Cardiac fibroblast (primary cell): ENCODE measurements at regions not wholly inside any gene's neighbourhood (a gene's known extent, or its start where the extent isn't known, plus 50 kb on each side); places are given as distances from the start of the nearest gene placed in this dataset.
"Not testable (repeated sequence)": the region's sequence is repeated elsewhere in the genome, so short reads cannot be mapped to it uniquely, and the experiment has no call there.

Source experiments
- DNase-seq, 2 donors: peaks; one replicate each; pipeline versions ENCODE4 v3.0.0 to v3.0.0-alpha.2; 2010; ENCODE audit warnings: low read depth in 2 of 2
- H3K4me3 ChIP-seq, 2 donors: replicated peaks in 1 of 2; 1 replicate in 1 of 2; 2 replicates in 1 of 2; pipeline ENCODE4 v1.5.1; 2011; ENCODE audit warnings: low read depth in 2 of 2, low read length in 2 of 2, mild to moderate bottlenecking in 2 of 2, moderate library complexity in 1 of 2
- TF ChIP-seq, protein P1 (sequence below): IDR thresholded peaks from one replicate; pipeline ENCODE4 v1.5.1; 2011; ENCODE audit warnings: low read depth, mild to moderate bottlenecking, low read length, inconsistent platforms

DNA sequence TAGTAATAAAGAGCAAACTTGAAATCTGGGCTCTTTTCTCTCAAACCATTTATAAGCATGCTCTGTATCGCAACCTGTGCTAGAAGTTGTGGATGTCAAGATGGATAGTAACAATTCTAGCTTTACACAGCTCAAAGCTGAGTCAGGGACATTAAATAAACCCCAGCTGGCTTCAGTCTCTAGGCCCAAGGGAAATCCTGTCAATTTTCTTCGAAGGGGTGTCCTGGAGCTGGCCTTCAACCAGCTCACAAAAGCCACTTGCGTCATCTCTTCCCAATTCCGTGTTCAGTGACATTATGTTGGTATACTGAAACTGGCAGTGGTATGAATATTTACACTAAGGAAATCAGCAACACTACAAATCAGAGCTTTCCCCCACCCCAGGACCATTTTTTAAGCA lies 89.8 kb upstream of the PRKG2 start:
- H3K4me3 ChIP-seq, result no peak overlapping the region
- peak; percentile 22 to 56 for DNase-seq
- TF ChIP-seq, protein P1, sequence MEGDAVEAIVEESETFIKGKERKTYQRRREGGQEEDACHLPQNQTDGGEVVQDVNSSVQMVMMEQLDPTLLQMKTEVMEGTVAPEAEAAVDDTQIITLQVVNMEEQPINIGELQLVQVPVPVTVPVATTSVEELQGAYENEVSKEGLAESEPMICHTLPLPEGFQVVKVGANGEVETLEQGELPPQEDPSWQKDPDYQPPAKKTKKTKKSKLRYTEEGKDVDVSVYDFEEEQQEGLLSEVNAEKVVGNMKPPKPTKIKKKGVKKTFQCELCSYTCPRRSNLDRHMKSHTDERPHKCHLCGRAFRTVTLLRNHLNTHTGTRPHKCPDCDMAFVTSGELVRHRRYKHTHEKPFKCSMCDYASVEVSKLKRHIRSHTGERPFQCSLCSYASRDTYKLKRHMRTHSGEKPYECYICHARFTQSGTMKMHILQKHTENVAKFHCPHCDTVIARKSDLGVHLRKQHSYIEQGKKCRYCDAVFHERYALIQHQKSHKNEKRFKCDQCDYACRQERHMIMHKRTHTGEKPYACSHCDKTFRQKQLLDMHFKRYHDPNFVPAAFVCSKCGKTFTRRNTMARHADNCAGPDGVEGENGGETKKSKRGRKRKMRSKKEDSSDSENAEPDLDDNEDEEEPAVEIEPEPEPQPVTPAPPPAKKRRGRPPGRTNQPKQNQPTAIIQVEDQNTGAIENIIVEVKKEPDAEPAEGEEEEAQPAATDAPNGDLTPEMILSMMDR, result no peak

- H3K4me3 ChIP-seq, DNase-seq: not testable (repeated sequence)
Measured at GRCh38 chr4:81300352-81300751, 85.3 kb upstream of the PRKG2 start.

DNA sequence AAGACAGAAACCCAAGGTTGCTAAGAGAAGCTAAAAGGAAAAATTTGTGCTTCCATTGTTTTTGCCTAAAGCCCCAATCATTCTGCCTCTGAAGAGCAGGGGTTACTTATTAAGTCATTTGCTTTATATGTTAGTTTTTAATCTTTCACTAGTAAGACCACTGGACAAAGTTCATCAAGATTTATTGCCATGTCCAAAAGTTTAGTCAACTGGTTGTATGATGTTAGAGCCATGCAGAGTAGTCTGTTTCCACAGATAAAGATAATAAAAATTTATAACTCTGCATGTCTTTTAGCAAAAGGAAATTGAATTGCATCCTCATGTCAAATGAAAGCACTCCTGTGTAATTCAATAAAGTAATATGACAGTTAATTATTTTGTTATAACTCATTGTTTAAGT lies 75.8 kb upstream of the PRKG2 start:
- TF ChIP-seq, protein P1, result no peak
- no peak overlapping the region for H3K4me3 ChIP-seq
- DNase-seq, result no peak

- no peak for DNase-seq
- H3K4me3 ChIP-seq, result no peak overlapping the region
- TF ChIP-seq, protein P1, result no peak
Measured at GRCh38 chr4:81287101-81287500, 72.1 kb upstream of the PRKG2 start.

- H3K4me3 ChIP-seq, result no peak overlapping the region
- DNase-seq, result no peak
- TF ChIP-seq, protein P1, result no peak
Measured at GRCh38 chr4:81282131-81282530, 67.1 kb upstream of the PRKG2 start.

DNA sequence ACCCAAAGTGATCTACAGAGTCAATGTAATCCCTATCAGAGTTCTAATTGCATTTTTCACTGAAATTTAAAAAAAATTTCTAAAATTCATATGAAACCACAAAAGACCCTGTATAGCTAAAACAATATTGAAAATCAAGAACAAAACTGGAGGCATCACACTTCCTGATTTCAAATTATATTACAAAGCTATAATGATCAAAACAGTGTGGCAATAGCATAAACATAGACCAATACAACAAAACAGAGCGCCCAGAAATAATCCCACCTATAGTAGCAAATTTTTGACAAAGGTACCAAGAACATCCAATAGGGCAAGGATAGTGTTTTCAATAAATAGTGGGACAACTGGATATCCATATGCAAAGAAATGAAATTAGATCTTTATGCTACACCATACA lies 59.4 kb upstream of the PRKG2 start:
- DNase-seq, result no peak
- TF ChIP-seq, protein P1, result no peak
- no peak overlapping the region for H3K4me3 ChIP-seq

DNA sequence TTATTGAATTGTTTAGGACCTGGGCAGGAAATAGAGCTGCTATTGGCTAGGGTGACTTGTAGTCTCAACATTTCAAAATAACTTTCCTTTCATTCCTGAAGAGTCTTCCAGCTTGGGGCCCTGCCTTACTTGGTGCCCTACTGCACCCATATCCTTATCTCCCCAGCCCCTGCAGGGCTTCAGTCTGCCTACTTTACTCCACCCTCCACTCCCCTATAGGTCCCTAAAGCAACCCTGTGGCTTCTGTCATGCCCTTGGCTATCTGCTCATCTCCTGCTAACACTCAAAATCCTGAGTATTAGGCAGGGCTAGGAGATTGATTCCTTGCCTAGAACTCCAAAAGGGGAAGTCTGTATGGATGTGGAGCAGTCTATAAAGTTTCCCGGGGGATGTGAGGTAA lies 57.6 kb upstream of the PRKG2 start:
- TF ChIP-seq, protein P1, result no peak
- H3K4me3 ChIP-seq, result no peak overlapping the region
- no peak for DNase-seq
